Neuronal stem cell (in vitro differentiated cells): ENCODE measurements at regions not wholly inside any gene's neighbourhood (a gene's known extent, or its start where the extent isn't known, plus 50 kb on each side); places are given as distances from the start of the nearest gene placed in this dataset.

Experiments used
- DNase-seq: peaks from one replicate; pipeline ENCODE4 v3.0.0-alpha.2; 2013; ENCODE audit warnings: low spot score
- H2AFZ ChIP-seq: one replicate; pipeline ENCODE4 v1.6.1; 2013; ENCODE audit warnings: mild to moderate bottlenecking, low read length, inconsistent platforms
- H2AK5ac ChIP-seq: 2 replicates; pipeline ENCODE4 v1.6.1; 2013; ENCODE audit warnings: low read depth, mild to moderate bottlenecking, inconsistent platforms, low read length, moderate library complexity, mixed read lengths
- H2BK120ac ChIP-seq: 2 replicates; pipeline ENCODE4 v1.6.1; 2013; ENCODE audit warnings: low read depth, mild to moderate bottlenecking, inconsistent platforms, low read length, moderate library complexity, mixed read lengths
- H2BK12ac ChIP-seq: one replicate; pipeline ENCODE4 v1.6.1; 2013; ENCODE audit warnings: low read length, inconsistent platforms
- H2BK15ac ChIP-seq: 2 replicates; pipeline ENCODE4 v1.6.1; 2013; ENCODE audit warnings: mild to moderate bottlenecking, low read length, inconsistent platforms, mixed read lengths
- H2BK5ac ChIP-seq: one replicate; pipeline ENCODE4 v1.6.1; 2013; ENCODE audit warnings: inconsistent platforms, mild to moderate bottlenecking, low read length, moderate library complexity
- H3K14ac ChIP-seq: one replicate; pipeline ENCODE4 v1.6.1; 2013; ENCODE audit warnings: low read length, inconsistent platforms
- H3K18ac ChIP-seq: 2 replicates; pipeline ENCODE4 v1.6.1; 2013; ENCODE audit warnings: low read length, inconsistent platforms
- H3K23ac ChIP-seq: 2 replicates; pipeline ENCODE4 v1.6.1; 2013; ENCODE audit warnings: low read depth, mild to moderate bottlenecking, mixed read lengths, low read length, inconsistent platforms; ENCODE audit not compliant: poor library complexity
- H3K27ac ChIP-seq: replicated peaks from 3 replicates; pipeline ENCODE4 v1.5.1; 2013; ENCODE audit warnings: low read length, inconsistent platforms
- H3K27me3 ChIP-seq, 3 experiments: 2 replicates each; pipeline ENCODE4 v1.6.1; 2013; ENCODE audit warnings: low read length in 3 of 3, mild to moderate bottlenecking in 2 of 3, inconsistent platforms in 1 of 3, low read depth in 1 of 3, mixed read lengths in 1 of 3, moderate library complexity in 1 of 3; ENCODE audit not compliant: control insufficient read depth in 3 of 3, insufficient read depth in 3 of 3
- H3K36me3 ChIP-seq, 2 donors: replicated peaks in 1 of 2; 2 replicates each; pipeline ENCODE4 v1.6.1; 2013; ENCODE audit warnings: low read length in 2 of 2; ENCODE audit not compliant: control insufficient read depth in 2 of 2, insufficient read depth in 2 of 2
- H3K4ac ChIP-seq: 2 replicates; pipeline ENCODE4 v1.6.1; 2013; ENCODE audit warnings: inconsistent platforms, mild to moderate bottlenecking, low read length, moderate library complexity
- H3K4me1 ChIP-seq, 2 donors: 1 replicate in 1 of 2; 2 replicates in 1 of 2; pipeline ENCODE4 v1.6.1; 2013; ENCODE audit warnings: low read length in 2 of 2, low read depth in 1 of 2; ENCODE audit not compliant: control insufficient read depth in 2 of 2, insufficient read depth in 1 of 2
- H3K4me2 ChIP-seq: one replicate; pipeline ENCODE4 v1.6.1; 2013; ENCODE audit warnings: mild to moderate bottlenecking, low read length, inconsistent platforms; ENCODE audit not compliant: insufficient read depth, poor library complexity, severe bottlenecking
- H3K4me3 ChIP-seq, 2 donors: 2 replicates each; pipeline ENCODE4 v1.5.1; 2013; ENCODE audit warnings: low read length in 2 of 2, mild to moderate bottlenecking in 2 of 2, inconsistent platforms in 1 of 2, moderate library complexity in 1 of 2
- H3K79me1 ChIP-seq: one replicate; pipeline ENCODE4 v1.6.1; 2013; ENCODE audit warnings: low read depth, mild to moderate bottlenecking, inconsistent platforms, low read length, moderate library complexity
- H3K9ac ChIP-seq: one replicate; pipeline ENCODE4 v1.6.1; 2013; ENCODE audit warnings: mild to moderate bottlenecking, low read depth, low read length, inconsistent platforms; ENCODE audit not compliant: poor library complexity
- H3K9me3 ChIP-seq, 2 donors: replicated peaks in 1 of 2; 2 replicates each; pipeline versions ENCODE3 to v1.6.1; 2013; ENCODE audit warnings: low read length in 2 of 2, mild to moderate bottlenecking in 2 of 2, inconsistent platforms in 1 of 2, low read depth in 1 of 2, mixed read lengths in 1 of 2, moderate library complexity in 1 of 2; ENCODE audit not compliant: control insufficient read depth in 2 of 2, insufficient read depth in 1 of 2
- H4K8ac ChIP-seq: one replicate; pipeline ENCODE4 v1.6.1; 2013; ENCODE audit warnings: low read depth, mild to moderate bottlenecking, inconsistent platforms, low read length, moderate library complexity
- H4K91ac ChIP-seq: one replicate; pipeline ENCODE4 v1.6.1; 2013; ENCODE audit warnings: low read length, low read depth, mild to moderate bottlenecking, inconsistent platforms; ENCODE audit not compliant: poor library complexity
- WGBS, 2 donors: extraction: QIAGEN DNeasy Blood & Tissue Kit; methylation state at CpG; one replicate each; pipeline ENCODE4 v1.1.7; 2013; ENCODE audit warnings: missing lambda C conversion rate in 2 of 2, mixed read lengths in 1 of 2; ENCODE audit not compliant: insufficient read length in 2 of 2, insufficient replicate concordance in 1 of 2; ENCODE audit errors: extremely low coverage in 2 of 2; 5-methylcytosine and 5-hydroxymethylcytosine counted together

DNA sequence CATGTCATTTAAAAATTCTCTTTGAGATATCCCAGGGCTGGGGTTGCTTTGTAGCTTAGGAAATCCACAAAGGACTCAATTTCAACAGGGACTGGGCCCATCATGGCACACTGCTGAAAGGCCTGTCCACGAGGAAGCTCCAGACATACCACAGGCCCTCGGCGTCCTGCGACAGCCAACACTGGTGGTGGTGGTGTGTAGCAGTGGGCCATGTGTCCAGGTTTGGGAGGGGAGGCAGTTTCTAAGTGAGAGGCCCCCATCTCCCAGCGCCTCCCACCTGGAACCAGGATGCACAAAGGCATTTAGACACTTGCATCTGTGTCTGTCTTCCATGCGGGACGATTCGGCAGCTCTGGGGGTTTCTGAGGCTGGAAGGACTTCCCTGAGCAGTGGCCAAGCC is 65.2 kb upstream of the ZNF423 start:
- peak overlapping the region; percentile 35 for H2BK5ac ChIP-seq
- peak overlapping the region; percentile 82 for H2AK5ac ChIP-seq
- H2BK15ac ChIP-seq = peak overlapping the region; percentile 96
- peak overlapping the region; percentile 28 for H2BK120ac ChIP-seq
- H3K9me3 ChIP-seq = peaks cover 2 to 4% of the 10 kb centered on the region in 2 donors
- peak overlapping the region; percentile 58 for H3K18ac ChIP-seq
- H3K27me3 ChIP-seq = peaks cover 0 to 6% (median 0%) of the 10 kb centered on the region in 3 experiments
- H3K27ac ChIP-seq = no peak overlapping the region
- no peak overlapping the region for H3K4me3 ChIP-seq
- peak overlapping the region; percentile 66 for H3K23ac ChIP-seq
- H3K4me1 ChIP-seq = peaks cover 0 to 3% of the 10 kb centered on the region in 2 donors
- no peaks in the 10 kb centered on the region for H3K36me3 ChIP-seq
- H2AFZ ChIP-seq = no peak overlapping the region
- no CpG with 5 or more reads among the region's 8 CpGs for WGBS, 2 donors
- H3K4me2 ChIP-seq = no peak overlapping the region
- no peak overlapping the region for H4K91ac ChIP-seq
- DNase-seq = no peak
- no peak overlapping the region for H3K9ac ChIP-seq
- H2BK12ac ChIP-seq = peak overlapping the region; percentile 98
- H4K8ac ChIP-seq = peak overlapping the region; percentile 27
- H3K4ac ChIP-seq = no peak overlapping the region
- H3K14ac ChIP-seq = no peak overlapping the region
- H3K79me1 ChIP-seq = no peaks in the 10 kb centered on the region

DNA sequence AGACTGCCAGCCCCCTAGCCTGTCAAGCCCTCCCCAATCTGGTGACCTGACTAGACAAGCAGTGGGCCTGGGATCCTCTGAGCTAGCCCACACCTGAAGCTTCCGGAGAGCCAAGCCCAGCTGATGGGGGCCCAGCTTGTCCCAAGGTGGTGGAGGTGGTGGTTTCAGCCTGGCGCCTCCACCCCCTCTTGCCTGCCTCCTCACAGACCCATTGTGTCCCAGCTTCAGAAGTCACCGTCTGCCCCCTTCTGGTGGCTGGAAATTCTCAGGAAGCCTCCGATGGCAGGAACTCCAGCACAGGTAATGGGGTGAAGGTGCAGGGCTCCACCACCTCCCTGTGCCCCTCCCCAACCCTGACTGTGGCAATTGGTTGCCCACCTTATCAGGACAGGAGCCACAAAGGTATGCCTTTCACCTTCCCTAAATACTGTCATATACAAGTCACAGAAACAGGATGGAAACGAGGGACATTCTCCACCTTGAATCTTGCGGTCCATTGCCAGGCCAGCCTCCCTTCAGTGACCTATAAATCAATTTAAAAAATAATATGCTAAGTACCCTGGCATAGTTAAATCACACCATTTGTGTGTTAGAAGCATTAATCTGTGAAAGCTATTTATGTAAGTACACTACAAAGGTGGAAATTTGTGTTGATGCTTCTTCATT is 66.0 kb upstream of the ZNF423 start:
- Histone ChIP-seq H3K23ac (peak overlapping the region; percentile 75), H4K91ac (no peak overlapping the region), H3K4me1 (peaks cover 0 to 3% of the 10 kb centered on the region in 2 donors), H3K18ac (peak overlapping the region; percentile 97), H3K9me3 (peaks cover 2 to 4% of the 10 kb centered on the region in 2 donors), H2AK5ac (peak overlapping the region; percentile 79), H3K4ac (no peak overlapping the region), H3K4me3 (no peak overlapping the region), H3K79me1 (no peaks in the 10 kb centered on the region), H3K27ac (no peak overlapping the region), H2BK12ac (peak overlapping the region; percentile 30), H3K36me3 (no peaks in the 10 kb centered on the region), H2BK15ac (peak overlapping the region; percentile 96), H3K14ac (no peak overlapping the region), H3K9ac (peak overlapping the region; percentile 17), H2BK120ac (no peak overlapping the region), H3K4me2 (no peak overlapping the region), H2AFZ (peak overlapping the region; percentile 78), H4K8ac (no peak overlapping the region), H2BK5ac (peak overlapping the region; percentile 8), H3K27me3 (peaks cover 0 to 6% (median 0%) of the 10 kb centered on the region in 3 experiments)
- no CpG with 5 or more reads among the region's 6 CpGs for WGBS, 2 donors
- DNase-seq = peak; percentile 67

GRCh38 chr16:49923411-49923810 is 67.5 kb upstream of the ZNF423 start:
- Histone ChIP-seq H2BK120ac (no peak overlapping the region), H2BK12ac (peak overlapping the region; percentile 4), H3K9ac (no peak overlapping the region), H3K14ac (no peak overlapping the region), H3K9me3 (peaks cover 2 to 4% of the 10 kb centered on the region in 2 donors), H3K4me1 (peaks cover 0 to 3% of the 10 kb centered on the region in 2 donors), H3K4ac (no peak overlapping the region), H3K79me1 (no peaks in the 10 kb centered on the region), H3K23ac (no peak overlapping the region), H3K18ac (peak overlapping the region; percentile 45), H3K4me3 (no peak overlapping the region), H3K4me2 (no peak overlapping the region), H2BK15ac (no peak overlapping the region), H3K36me3 (no peaks in the 10 kb centered on the region), H4K8ac (no peak overlapping the region), H2AK5ac (peak overlapping the region; percentile 79), H3K27ac (no peak overlapping the region), H4K91ac (no peak overlapping the region), H3K27me3 (peaks cover 0 to 17% (median 0%) of the 10 kb centered on the region in 3 experiments), H2BK5ac (no peak overlapping the region), H2AFZ (peak overlapping the region; percentile 50)
- WGBS, 2 donors = no CpG with 5 or more reads among the region's 12 CpGs
- DNase-seq = no peak

DNA sequence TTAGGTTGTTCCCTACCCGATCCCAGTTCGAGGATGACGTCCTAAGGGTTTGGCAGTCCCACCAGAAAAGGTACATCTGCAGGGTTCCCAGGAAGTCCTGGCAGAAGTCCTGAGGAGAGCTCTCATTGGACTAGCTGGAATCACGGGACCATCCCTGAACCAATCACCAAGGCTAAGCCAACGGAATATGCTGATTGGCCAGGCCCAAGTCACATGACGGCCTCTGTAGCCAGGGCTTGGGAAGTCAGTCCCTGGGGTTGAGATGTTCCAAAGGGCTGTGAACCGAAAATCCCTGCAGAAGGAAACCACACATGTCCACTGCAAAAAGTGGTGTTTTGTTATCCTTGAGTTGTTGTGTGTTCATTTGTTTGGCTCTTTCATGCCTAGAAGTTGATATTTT is 68.2 kb upstream of the ZNF423 start:
- H3K27me3 ChIP-seq = peaks cover 0 to 21% (median 0%) of the 10 kb centered on the region in 3 experiments
- no peak for DNase-seq
- no peak overlapping the region for H3K9ac ChIP-seq
- no peak overlapping the region for H3K18ac ChIP-seq
- no peak overlapping the region for H3K4me3 ChIP-seq
- no CpG with 5 or more reads among the region's 7 CpGs for WGBS, 2 donors
- H3K23ac ChIP-seq = no peak overlapping the region
- peak overlapping the region; percentile 50 for H2AFZ ChIP-seq
- no peak overlapping the region for H3K4ac ChIP-seq
- no peaks in the 10 kb centered on the region for H3K79me1 ChIP-seq
- peaks cover 0 to 3% of the 10 kb centered on the region in 2 donors for H3K4me1 ChIP-seq
- H2BK12ac ChIP-seq = no peak overlapping the region
- no peak overlapping the region for H3K27ac ChIP-seq
- no peaks in the 10 kb centered on the region for H3K36me3 ChIP-seq
- no peak overlapping the region for H2BK5ac ChIP-seq
- H2BK120ac ChIP-seq = no peak overlapping the region
- H3K4me2 ChIP-seq = no peak overlapping the region
- H4K8ac ChIP-seq = no peak overlapping the region
- no peak overlapping the region for H2BK15ac ChIP-seq
- H2AK5ac ChIP-seq = no peak overlapping the region
- H4K91ac ChIP-seq = peak overlapping the region; percentile 46
- H3K14ac ChIP-seq = no peak overlapping the region
- peaks cover 2 to 4% of the 10 kb centered on the region in 2 donors for H3K9me3 ChIP-seq
